ENCODE measurements at regions not wholly inside any gene's neighbourhood (a gene's known extent, or its start where the extent isn't known, plus 50 kb on each side); places are given as distances from the start of the nearest gene placed in this dataset.

DNA sequence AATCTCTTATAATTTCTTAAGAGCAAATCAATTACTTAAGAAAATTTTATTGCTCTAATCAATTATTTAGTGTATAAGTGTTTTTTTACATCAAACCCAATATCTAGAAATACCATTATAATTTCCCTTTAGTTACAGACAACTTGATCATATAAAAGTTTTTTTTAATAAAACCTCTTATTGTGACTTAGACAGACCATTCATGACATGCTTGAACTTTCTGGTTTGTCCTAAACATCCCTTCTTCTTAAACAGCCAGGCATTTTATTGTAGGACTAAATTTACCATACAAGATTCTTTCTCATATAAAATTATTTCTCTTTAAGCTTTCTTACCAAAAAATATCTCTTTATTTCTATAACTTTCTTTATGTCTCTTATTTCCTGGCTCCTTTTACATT lies 164.5 kb downstream of the SUCNR1 start:
- TF ChIP-seq, protein P1, sequence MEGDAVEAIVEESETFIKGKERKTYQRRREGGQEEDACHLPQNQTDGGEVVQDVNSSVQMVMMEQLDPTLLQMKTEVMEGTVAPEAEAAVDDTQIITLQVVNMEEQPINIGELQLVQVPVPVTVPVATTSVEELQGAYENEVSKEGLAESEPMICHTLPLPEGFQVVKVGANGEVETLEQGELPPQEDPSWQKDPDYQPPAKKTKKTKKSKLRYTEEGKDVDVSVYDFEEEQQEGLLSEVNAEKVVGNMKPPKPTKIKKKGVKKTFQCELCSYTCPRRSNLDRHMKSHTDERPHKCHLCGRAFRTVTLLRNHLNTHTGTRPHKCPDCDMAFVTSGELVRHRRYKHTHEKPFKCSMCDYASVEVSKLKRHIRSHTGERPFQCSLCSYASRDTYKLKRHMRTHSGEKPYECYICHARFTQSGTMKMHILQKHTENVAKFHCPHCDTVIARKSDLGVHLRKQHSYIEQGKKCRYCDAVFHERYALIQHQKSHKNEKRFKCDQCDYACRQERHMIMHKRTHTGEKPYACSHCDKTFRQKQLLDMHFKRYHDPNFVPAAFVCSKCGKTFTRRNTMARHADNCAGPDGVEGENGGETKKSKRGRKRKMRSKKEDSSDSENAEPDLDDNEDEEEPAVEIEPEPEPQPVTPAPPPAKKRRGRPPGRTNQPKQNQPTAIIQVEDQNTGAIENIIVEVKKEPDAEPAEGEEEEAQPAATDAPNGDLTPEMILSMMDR (IDR thresholded peaks at IDR 0.05; ENCODE audit: control extremely low read depth in 1 of 3, insufficient read depth in 1 of 3, low read depth in 1 of 3, low read length in 3 of 3): no peak
- TF ChIP-seq YY1 (IDR thresholded peaks at IDR 0.05; ENCODE audit: low read depth, low read length) (no peak), FOSL1 (IDR thresholded peaks at IDR 0.05; ENCODE audit: insufficient read depth, low read depth, low read length) (no peak), KDM4A (IDR thresholded peaks at IDR 0.05; ENCODE audit: low read depth, low read length, severe bottlenecking) (no peak), POLR2A (IDR thresholded peaks at IDR 0.05; ENCODE audit: control extremely low read depth in 1 of 2, low read depth in 2 of 2, low read length in 2 of 2) (no peak), JUND (IDR thresholded peaks at IDR 0.05; ENCODE audit: low read length) (no peak), ZNF274 (IDR thresholded peaks at IDR 0.05; ENCODE audit: borderline replicate concordance, extremely low read depth, low read length) (no peak), ASH2L (IDR thresholded peaks at IDR 0.05; ENCODE audit: low read length) (no peak), EGR1 (IDR thresholded peaks at IDR 0.05; ENCODE audit: borderline replicate concordance, low read depth, low read length) (no peak), RAD21 (IDR thresholded peaks at IDR 0.05 in 1 of 2, conservative IDR thresholded peaks at IDR 0.05 in 1 of 2; ENCODE audit: low read depth in 2 of 2, low read length in 2 of 2) (no peak)
- TF ChIP-seq, protein P2, sequence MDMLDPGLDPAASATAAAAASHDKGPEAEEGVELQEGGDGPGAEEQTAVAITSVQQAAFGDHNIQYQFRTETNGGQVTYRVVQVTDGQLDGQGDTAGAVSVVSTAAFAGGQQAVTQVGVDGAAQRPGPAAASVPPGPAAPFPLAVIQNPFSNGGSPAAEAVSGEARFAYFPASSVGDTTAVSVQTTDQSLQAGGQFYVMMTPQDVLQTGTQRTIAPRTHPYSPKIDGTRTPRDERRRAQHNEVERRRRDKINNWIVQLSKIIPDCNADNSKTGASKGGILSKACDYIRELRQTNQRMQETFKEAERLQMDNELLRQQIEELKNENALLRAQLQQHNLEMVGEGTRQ (IDR thresholded peaks at IDR 0.05; ENCODE audit: low read length): no peak
